ENCODE measurements at regions not wholly inside any gene's neighbourhood (a gene's known extent, or its start where the extent isn't known, plus 50 kb on each side); places are given as distances from the start of the nearest gene placed in this dataset.
"Not testable (repeated sequence)": the region's sequence is repeated elsewhere in the genome, so short reads cannot be mapped to it uniquely, and the experiment has no call there.

GRCh38 chr3:34634939-34635338, 836.5 kb downstream of the PDCD6IP start:
- no peak for DNase-seq (ENCODE audit: low read depth)

GRCh38 chr3:34635352-34635850, 837.0 kb downstream of the PDCD6IP start:
- DNase-seq (ENCODE audit: low read depth), result no peak

- DNase-seq (ENCODE audit: low read depth), result no peak
Observed at GRCh38 chr3:34646911-34647460, 848.6 kb downstream of the PDCD6IP start.

GRCh38 chr3:34650131-34650530, 851.7 kb downstream of the PDCD6IP start:
- no peak for DNase-seq (ENCODE audit: low read depth)

GRCh38 chr3:34668915-34669314, 870.5 kb downstream of the PDCD6IP start:
- DNase-seq (ENCODE audit: low read depth), result no peak

- no peak for DNase-seq (ENCODE audit: low read depth)
Observed at GRCh38 chr3:34669490-34669889, 871.1 kb downstream of the PDCD6IP start.

- no peak for DNase-seq (ENCODE audit: low read depth)
Observed at GRCh38 chr3:34675383-34676120, 877.1 kb downstream of the PDCD6IP start.

GRCh38 chr3:34676436-34676835, 878.0 kb downstream of the PDCD6IP start:
- DNase-seq (ENCODE audit: low read depth), result no peak

GRCh38 chr3:34678575-34678974, 880.1 kb downstream of the PDCD6IP start:
- no peak for DNase-seq (ENCODE audit: low read depth)

GRCh38 chr3:34679055-34679454, 880.6 kb downstream of the PDCD6IP start:
- not testable (repeated sequence) for DNase-seq (ENCODE audit: low read depth)

- peak; percentile 4 for DNase-seq (ENCODE audit: low read depth)
Observed at GRCh38 chr3:34683851-34684250, 885.4 kb downstream of the PDCD6IP start.

GRCh38 chr3:34686541-34686940, 888.1 kb downstream of the PDCD6IP start:
- DNase-seq (ENCODE audit: low read depth), result no peak

GRCh38 chr3:34687671-34688070, 889.2 kb downstream of the PDCD6IP start:
- DNase-seq (ENCODE audit: low read depth), result no peak

- DNase-seq (ENCODE audit: low read depth), result no peak
Observed at GRCh38 chr3:34696831-34697230, 898.4 kb downstream of the PDCD6IP start.

GRCh38 chr3:34703053-34703452, 904.6 kb downstream of the PDCD6IP start:
- no peak for DNase-seq (ENCODE audit: low read depth)

- no peak for DNase-seq (ENCODE audit: low read depth)
Observed at GRCh38 chr3:34724916-34725499, 914.3 kb upstream of the ARPP21 start.

GRCh38 chr3:34725774-34726173, 913.6 kb upstream of the ARPP21 start:
- DNase-seq (ENCODE audit: low read depth), result no peak

- no peak for DNase-seq (ENCODE audit: low read depth)
Observed at GRCh38 chr3:34727700-34728099, 911.6 kb upstream of the ARPP21 start.

GRCh38 chr3:34742151-34742550, 897.2 kb upstream of the ARPP21 start:
- no peak for DNase-seq (ENCODE audit: low read depth)

GRCh38 chr3:34758630-34759261, 880.6 kb upstream of the ARPP21 start:
- no peak for DNase-seq (ENCODE audit: low read depth)

GRCh38 chr3:34777386-34777785, 861.9 kb upstream of the ARPP21 start:
- no peak for DNase-seq (ENCODE audit: low read depth)

- DNase-seq (ENCODE audit: low read depth), result no peak
Observed at GRCh38 chr3:34779092-34779491, 860.2 kb upstream of the ARPP21 start.

GRCh38 chr3:34780294-34780693, 859.0 kb upstream of the ARPP21 start:
- DNase-seq (ENCODE audit: low read depth), result no peak

Measured in T follicular helper cell (primary cell).